Smooth muscle cell (in vitro differentiated cells): ENCODE measurements at regions not wholly inside any gene's neighbourhood (a gene's known extent, or its start where the extent isn't known, plus 50 kb on each side); places are given as distances from the start of the nearest gene placed in this dataset.

Source experiments
- DNase-seq: peaks from one replicate; lab custom pipeline; 2025; ENCODE audit not compliant: unreplicated experiment; lab: John Stamatoyannopoulos, UW
- H2AFZ ChIP-seq: fragments of 200-600 bp; sonication (generic); 2 replicates; pipeline ENCODE4 v1.6.0; 2016; ENCODE audit warnings: antibody characterized with exemption, low read depth, mild to moderate bottlenecking
- H3F3A ChIP-seq: fragments of 200-600 bp; sonication (generic); 2 replicates; pipeline ENCODE4 v1.6.0; 2017; ENCODE audit warnings: antibody characterized with exemption, low read depth
- H3K27ac ChIP-seq: fragments of 200-600 bp; sonication (generic); 2 replicates; pipeline ENCODE4 v1.5.1; 2016; ENCODE audit warnings: low read depth, mild to moderate bottlenecking
- H3K27me3 ChIP-seq: fragments of 200-600 bp; sonication (generic); 2 replicates; pipeline ENCODE4 v1.6.1; 2016; ENCODE audit warnings: low read depth, mild to moderate bottlenecking
- H3K36me3 ChIP-seq: fragments of 200-600 bp; sonication (generic); 2 replicates; pipeline ENCODE4 v1.5.1; 2016; ENCODE audit warnings: low read depth
- H3K4me1 ChIP-seq: fragments of 200-600 bp; sonication (generic); 2 replicates; pipeline ENCODE4 v1.5.1; 2016; ENCODE audit warnings: low read depth
- H3K4me2 ChIP-seq: fragments of 200-600 bp; sonication (generic); 2 replicates; pipeline ENCODE4 v1.6.0; 2016; ENCODE audit warnings: mild to moderate bottlenecking
- H3K4me3 ChIP-seq: fragments of 200-600 bp; sonication (generic); 2 replicates; pipeline ENCODE4 v1.5.1; 2016; ENCODE audit warnings: mild to moderate bottlenecking
- H3K79me2 ChIP-seq: fragments of 200-600 bp; sonication (generic); 2 replicates; pipeline ENCODE4 v1.6.0; 2016; ENCODE audit warnings: low read depth, mild to moderate bottlenecking
- H3K9ac ChIP-seq: fragments of 200-600 bp; sonication (generic); 2 replicates; pipeline ENCODE4 v1.6.0; 2016; ENCODE audit warnings: low read depth
- H3K9me3 ChIP-seq: fragments of 200-600 bp; sonication (generic); replicated peaks from 2 replicates; pipeline ENCODE4 v1.5.1; 2016; ENCODE audit warnings: low read depth
- H4K20me1 ChIP-seq: fragments of 200-600 bp; sonication (generic); 2 replicates; pipeline ENCODE4 v1.6.0; 2016; ENCODE audit warnings: low read depth
- WGBS: methylation state at CpG from one replicate; pipeline ENCODE4 v1.1.7; 2016; ENCODE audit warnings: low lambda C conversion rate; 5-methylcytosine and 5-hydroxymethylcytosine counted together
- TF ChIP-seq, protein P1 (sequence below): fragments of 200-600 bp; sonication (generic); IDR thresholded peaks from 2 replicates; pipeline ENCODE4 v1.5.1; 2017; ENCODE audit warnings: borderline replicate concordance, mild to moderate bottlenecking, antibody characterized with exemption; ENCODE audit not compliant: insufficient read depth, poor library complexity, severe bottlenecking

- WGBS, result 90% methylated on average over 6 of the region's 6 CpGs
- no peaks in the 10 kb centered on the region for H3K9me3 ChIP-seq
Measured at GRCh38 chr7:110446658-110447057, 644.3 kb upstream of the LRRN3 start.

DNA sequence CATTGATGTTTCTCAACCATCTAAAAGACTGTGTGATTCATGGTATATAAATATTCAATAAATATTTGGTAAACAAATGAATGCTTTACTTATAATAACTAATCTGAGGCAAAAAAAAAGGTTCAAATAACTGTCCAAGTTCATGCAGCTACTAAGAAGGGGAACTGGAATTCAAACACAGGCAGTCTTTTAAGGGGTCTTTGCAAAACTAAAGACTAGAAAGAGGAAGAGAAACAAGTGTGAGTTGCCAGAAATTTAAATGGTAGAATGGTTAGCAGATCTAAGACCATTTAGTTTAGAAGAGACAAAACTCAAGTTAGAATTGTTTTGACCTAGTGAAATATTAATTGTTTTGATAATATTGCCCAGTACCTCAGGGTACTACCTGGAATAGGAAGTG lies 642.0 kb upstream of the LRRN3 start:
- no peak overlapping the region for H2AFZ ChIP-seq
- no peak for DNase-seq
- H3K27ac ChIP-seq, result no peak overlapping the region
- H4K20me1 ChIP-seq, result no peaks in the 10 kb centered on the region
- H3F3A ChIP-seq, result no peaks in the 10 kb centered on the region
- no peaks in the 10 kb centered on the region for H3K4me1 ChIP-seq
- no peaks in the 10 kb centered on the region for H3K36me3 ChIP-seq
- no peaks in the 10 kb centered on the region for H3K79me2 ChIP-seq
- TF ChIP-seq, protein P1, sequence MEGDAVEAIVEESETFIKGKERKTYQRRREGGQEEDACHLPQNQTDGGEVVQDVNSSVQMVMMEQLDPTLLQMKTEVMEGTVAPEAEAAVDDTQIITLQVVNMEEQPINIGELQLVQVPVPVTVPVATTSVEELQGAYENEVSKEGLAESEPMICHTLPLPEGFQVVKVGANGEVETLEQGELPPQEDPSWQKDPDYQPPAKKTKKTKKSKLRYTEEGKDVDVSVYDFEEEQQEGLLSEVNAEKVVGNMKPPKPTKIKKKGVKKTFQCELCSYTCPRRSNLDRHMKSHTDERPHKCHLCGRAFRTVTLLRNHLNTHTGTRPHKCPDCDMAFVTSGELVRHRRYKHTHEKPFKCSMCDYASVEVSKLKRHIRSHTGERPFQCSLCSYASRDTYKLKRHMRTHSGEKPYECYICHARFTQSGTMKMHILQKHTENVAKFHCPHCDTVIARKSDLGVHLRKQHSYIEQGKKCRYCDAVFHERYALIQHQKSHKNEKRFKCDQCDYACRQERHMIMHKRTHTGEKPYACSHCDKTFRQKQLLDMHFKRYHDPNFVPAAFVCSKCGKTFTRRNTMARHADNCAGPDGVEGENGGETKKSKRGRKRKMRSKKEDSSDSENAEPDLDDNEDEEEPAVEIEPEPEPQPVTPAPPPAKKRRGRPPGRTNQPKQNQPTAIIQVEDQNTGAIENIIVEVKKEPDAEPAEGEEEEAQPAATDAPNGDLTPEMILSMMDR, result no peak
- H3K9ac ChIP-seq, result no peak overlapping the region
- H3K4me2 ChIP-seq, result no peak overlapping the region
- no peak overlapping the region for H3K4me3 ChIP-seq
- H3K9me3 ChIP-seq, result no peaks in the 10 kb centered on the region
- no peaks in the 10 kb centered on the region for H3K27me3 ChIP-seq

More at GRCh38 chr7:110446658-110447057, 644.3 kb upstream of the LRRN3 start:
- no peaks in the 10 kb centered on the region for H3K36me3 ChIP-seq
- H3K27ac ChIP-seq, result no peak overlapping the region
- no peak overlapping the region for H3K4me2 ChIP-seq
- H3K79me2 ChIP-seq, result no peaks in the 10 kb centered on the region
- no peak for DNase-seq
- no peaks in the 10 kb centered on the region for H3K27me3 ChIP-seq
- H3K4me1 ChIP-seq, result no peaks in the 10 kb centered on the region
- H4K20me1 ChIP-seq, result no peaks in the 10 kb centered on the region
- H3F3A ChIP-seq, result no peaks in the 10 kb centered on the region
- TF ChIP-seq, protein P1, result no peak
- H3K4me3 ChIP-seq, result no peak overlapping the region
- no peak overlapping the region for H2AFZ ChIP-seq
- H3K9ac ChIP-seq, result no peak overlapping the region

GRCh38 chr7:110454713-110455112 lies 636.2 kb upstream of the LRRN3 start:
- no peak for DNase-seq

DNA sequence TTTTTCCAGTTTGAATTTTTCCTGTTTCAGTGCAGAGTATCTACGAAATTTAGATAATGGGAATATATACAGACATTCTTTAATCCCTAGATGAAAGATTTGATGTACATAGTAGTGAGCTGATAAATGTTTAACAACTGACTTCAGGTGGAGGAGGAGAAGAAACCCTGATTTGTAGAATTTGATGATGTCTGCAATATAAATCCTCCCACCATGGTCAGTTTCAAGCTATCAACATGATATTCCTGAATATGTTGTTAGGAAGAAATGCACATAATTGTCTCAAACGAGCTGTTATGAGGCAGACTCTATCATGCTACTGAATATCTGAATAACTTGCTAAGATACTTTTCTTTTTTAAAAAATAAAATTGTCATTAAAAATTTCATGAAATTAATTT lies 629.3 kb upstream of the LRRN3 start:
- 77% methylated on average over 2 of the region's 2 CpGs for WGBS

More at GRCh38 chr7:110454713-110455112, 636.2 kb upstream of the LRRN3 start:
- no peaks in the 10 kb centered on the region for H4K20me1 ChIP-seq
- no peak overlapping the region for H3K4me2 ChIP-seq
- no peak overlapping the region for H2AFZ ChIP-seq
- no peak overlapping the region for H3K4me3 ChIP-seq
- no peaks in the 10 kb centered on the region for H3F3A ChIP-seq
- H3K27ac ChIP-seq, result no peak overlapping the region
- TF ChIP-seq, protein P1, result no peak
- H3K27me3 ChIP-seq, result no peaks in the 10 kb centered on the region
- no peaks in the 10 kb centered on the region for H3K36me3 ChIP-seq
- WGBS, result 92% methylated on average over 3 of the region's 3 CpGs
- no peaks in the 10 kb centered on the region for H3K79me2 ChIP-seq
- H3K9ac ChIP-seq, result no peak overlapping the region
- no peaks in the 10 kb centered on the region for H3K9me3 ChIP-seq
- no peaks in the 10 kb centered on the region for H3K4me1 ChIP-seq

More for the DNA sequence above, 629.3 kb upstream of the LRRN3 start:
- H3K4me3 ChIP-seq, result no peak overlapping the region
- H3K4me1 ChIP-seq, result no peaks in the 10 kb centered on the region
- H2AFZ ChIP-seq, result no peak overlapping the region
- H3K27ac ChIP-seq, result no peak overlapping the region
- H3K79me2 ChIP-seq, result no peaks in the 10 kb centered on the region
- TF ChIP-seq, protein P1, result no peak
- no peak overlapping the region for H3K9ac ChIP-seq
- H3K9me3 ChIP-seq, result no peaks in the 10 kb centered on the region
- no peak for DNase-seq
- H3K27me3 ChIP-seq, result no peaks in the 10 kb centered on the region
- no peaks in the 10 kb centered on the region for H4K20me1 ChIP-seq
- H3K36me3 ChIP-seq, result no peaks in the 10 kb centered on the region
- no peaks in the 10 kb centered on the region for H3F3A ChIP-seq
- no peak overlapping the region for H3K4me2 ChIP-seq
